ENCODE measurements at regions not wholly inside any gene's neighbourhood (a gene's known extent, or its start where the extent isn't known, plus 50 kb on each side); places are given as distances from the start of the nearest gene placed in this dataset.

GRCh38 chr5:106028314-106028713 lies 1642.4 kb downstream of the EFNA5 start:
- Mint-ChIP-seq H3K4me1 (no peaks in the 10 kb centered on the region), H3K4me3 (no peak overlapping the region), H3K36me3 (ENCODE audit: low read depth) (no peaks in the 10 kb centered on the region), H3K27me3 (no peaks in the 10 kb centered on the region), H3K27ac (no peak overlapping the region), H3K9me3 (no peaks in the 10 kb centered on the region)
- intact Hi-C loops (cut with micrococcal nuclease), result no loop called here
- ATAC-seq (ENCODE audit: low read depth), result no peak
- ChIA-PET CTCF (no interaction called here), POLR2A (no interaction called here)
- no peak for DNase-seq
- TF ChIP-seq, protein P1, sequence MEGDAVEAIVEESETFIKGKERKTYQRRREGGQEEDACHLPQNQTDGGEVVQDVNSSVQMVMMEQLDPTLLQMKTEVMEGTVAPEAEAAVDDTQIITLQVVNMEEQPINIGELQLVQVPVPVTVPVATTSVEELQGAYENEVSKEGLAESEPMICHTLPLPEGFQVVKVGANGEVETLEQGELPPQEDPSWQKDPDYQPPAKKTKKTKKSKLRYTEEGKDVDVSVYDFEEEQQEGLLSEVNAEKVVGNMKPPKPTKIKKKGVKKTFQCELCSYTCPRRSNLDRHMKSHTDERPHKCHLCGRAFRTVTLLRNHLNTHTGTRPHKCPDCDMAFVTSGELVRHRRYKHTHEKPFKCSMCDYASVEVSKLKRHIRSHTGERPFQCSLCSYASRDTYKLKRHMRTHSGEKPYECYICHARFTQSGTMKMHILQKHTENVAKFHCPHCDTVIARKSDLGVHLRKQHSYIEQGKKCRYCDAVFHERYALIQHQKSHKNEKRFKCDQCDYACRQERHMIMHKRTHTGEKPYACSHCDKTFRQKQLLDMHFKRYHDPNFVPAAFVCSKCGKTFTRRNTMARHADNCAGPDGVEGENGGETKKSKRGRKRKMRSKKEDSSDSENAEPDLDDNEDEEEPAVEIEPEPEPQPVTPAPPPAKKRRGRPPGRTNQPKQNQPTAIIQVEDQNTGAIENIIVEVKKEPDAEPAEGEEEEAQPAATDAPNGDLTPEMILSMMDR (IDR thresholded peaks at IDR 0.05), result no peak

GRCh38 chr5:106020894-106021293 lies 1649.8 kb downstream of the EFNA5 start:
- ATAC-seq (ENCODE audit: low read depth) (no peak), DNase-seq (no peak)
- H3K4me1 Mint-ChIP-seq, result no peaks in the 10 kb centered on the region
- intact Hi-C loops (cut with micrococcal nuclease), result no loop called here
- no peaks in the 10 kb centered on the region for H3K9me3 Mint-ChIP-seq
- TF ChIP-seq, protein P1 (IDR thresholded peaks at IDR 0.05), result no peak
- no peaks in the 10 kb centered on the region for H3K36me3 Mint-ChIP-seq (ENCODE audit: low read depth)
- H3K27ac Mint-ChIP-seq, result no peak overlapping the region
- H3K27me3 Mint-ChIP-seq, result no peaks in the 10 kb centered on the region
- no peak overlapping the region for H3K4me3 Mint-ChIP-seq
- CTCF ChIA-PET, result no interaction called here
- POLR2A ChIA-PET, result no interaction called here

GRCh38 chr5:106019261-106019660 lies 1651.5 kb downstream of the EFNA5 start:
- H3K9me3 Mint-ChIP-seq, result no peaks in the 10 kb centered on the region
- CTCF ChIA-PET, result no interaction called here
- no peak for DNase-seq

DNA sequence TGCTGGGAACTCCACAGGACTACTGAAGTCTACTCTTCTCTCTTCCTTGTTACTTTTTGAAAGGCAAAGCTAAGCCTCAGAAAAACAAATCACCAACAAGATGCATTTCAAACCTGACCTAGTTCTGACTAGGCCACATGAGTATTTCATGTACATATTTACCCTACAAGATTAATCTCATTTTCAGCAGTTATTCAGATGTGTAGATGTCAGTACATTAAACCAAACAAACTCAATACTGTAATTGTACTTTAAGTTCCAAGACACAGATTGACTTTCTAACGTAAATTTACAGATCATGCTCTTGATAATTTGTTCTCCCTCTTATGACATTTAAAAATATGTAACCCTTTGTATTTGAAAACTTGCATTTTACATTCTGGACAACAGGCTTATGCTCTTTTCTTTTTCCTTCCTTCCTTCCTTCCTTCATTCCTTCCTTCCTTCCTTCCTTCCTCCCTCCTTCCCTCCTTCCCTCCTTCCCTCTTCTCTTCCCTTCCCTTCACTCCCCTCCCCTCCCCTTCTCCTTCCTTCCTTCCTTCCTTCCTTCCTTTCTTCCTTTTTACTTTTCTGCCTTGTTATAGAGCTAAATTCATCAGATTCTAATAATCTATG lies 1653.4 kb downstream of the EFNA5 start:
- TF ChIP-seq, protein P1 (IDR thresholded peaks at IDR 0.05), result no peak
- Mint-ChIP-seq H3K27ac (no peak overlapping the region), H3K4me1 (no peaks in the 10 kb centered on the region), H3K36me3 (ENCODE audit: low read depth) (no peaks in the 10 kb centered on the region), H3K27me3 (no peaks in the 10 kb centered on the region), H3K4me3 (no peak overlapping the region), H3K9me3 (no peaks in the 10 kb centered on the region)
- intact Hi-C loops (cut with micrococcal nuclease), result no loop called here
- DNase-seq (no peak), ATAC-seq (ENCODE audit: low read depth) (no peak)
- POLR2A ChIA-PET, result no interaction called here
- CTCF ChIA-PET, result no interaction called here

More at GRCh38 chr5:106019261-106019660, 1651.5 kb downstream of the EFNA5 start:
- H3K27me3 Mint-ChIP-seq, result no peaks in the 10 kb centered on the region
- H3K4me1 Mint-ChIP-seq, result no peaks in the 10 kb centered on the region
- no peak for ATAC-seq (ENCODE audit: low read depth)
- H3K36me3 Mint-ChIP-seq (ENCODE audit: low read depth), result no peaks in the 10 kb centered on the region
- POLR2A ChIA-PET, result no interaction called here
- TF ChIP-seq, protein P1 (IDR thresholded peaks at IDR 0.05), result no peak
- no peak overlapping the region for H3K27ac Mint-ChIP-seq
- H3K4me3 Mint-ChIP-seq, result no peak overlapping the region
- intact Hi-C loops (cut with micrococcal nuclease), result no loop called here

DNA sequence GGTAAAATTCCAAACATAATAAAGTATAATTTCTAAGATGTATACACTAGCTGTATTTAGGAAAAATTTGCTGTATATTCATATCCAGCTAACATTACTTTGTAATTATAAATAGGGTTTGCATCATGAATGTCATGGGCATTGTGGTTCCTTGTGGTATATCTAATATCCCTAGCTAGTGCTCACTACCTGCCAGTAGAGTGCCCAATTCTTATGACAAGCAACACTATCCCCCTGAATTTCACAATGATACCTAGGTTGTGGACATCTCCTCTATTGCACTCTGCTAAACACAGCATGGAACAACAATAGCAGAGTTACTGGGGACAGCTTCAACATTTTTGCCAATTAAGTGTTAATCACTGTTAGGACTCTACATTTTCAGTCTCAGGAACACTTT lies 1656.5 kb downstream of the EFNA5 start:
- no peaks in the 10 kb centered on the region for H3K36me3 Mint-ChIP-seq (ENCODE audit: low read depth)
- no peak for DNase-seq
- TF ChIP-seq, protein P1 (IDR thresholded peaks at IDR 0.05), result no peak
- ATAC-seq (ENCODE audit: low read depth), result no peak
- ChIA-PET POLR2A (no interaction called here), CTCF (no interaction called here)
- no peaks in the 10 kb centered on the region for H3K9me3 Mint-ChIP-seq
- no peaks in the 10 kb centered on the region for H3K27me3 Mint-ChIP-seq
- no peak overlapping the region for H3K4me3 Mint-ChIP-seq
- no peak overlapping the region for H3K27ac Mint-ChIP-seq
- intact Hi-C loops (cut with micrococcal nuclease), result no loop called here
- no peaks in the 10 kb centered on the region for H3K4me1 Mint-ChIP-seq

Data from activated B cell treated with CpG ODN at 0.5 μM for 24 hours (primary cell).